ENCODE measurements at regions not wholly inside any gene's neighbourhood (a gene's known extent, or its start where the extent isn't known, plus 50 kb on each side); places are given as distances from the start of the nearest gene placed in this dataset.

- no peak overlapping the region for H3K4me3 ChIP-seq (ENCODE audit: low read length)
- H3K27ac ChIP-seq (ENCODE audit: low read length), result no peak overlapping the region
- no peaks in the 10 kb centered on the region for H3K36me3 ChIP-seq (ENCODE audit: control insufficient read depth, insufficient read depth, low read length)
- no peaks in the 10 kb centered on the region for H3K27me3 ChIP-seq (ENCODE audit: control insufficient read depth, insufficient read depth, low read length)
- H3K27ac Mint-ChIP-seq, result no peak overlapping the region
- H3K4me1 Mint-ChIP-seq, result no peaks in the 10 kb centered on the region
- no peak overlapping the region for H3K4me3 Mint-ChIP-seq
- ATAC-seq (no peak), DNase-seq (no peak)
- H3K4me1 ChIP-seq (ENCODE audit: control insufficient read depth, insufficient read depth, low read length), result no peaks in the 10 kb centered on the region
- no peaks in the 10 kb centered on the region for H3K9me3 ChIP-seq (ENCODE audit: control insufficient read depth, insufficient read depth, low read length)
- no CpG with 5 or more reads among the region's 1 CpG for WGBS (ENCODE audit: insufficient coverage)
- no peak for TF ChIP-seq CTCF (IDR thresholded peaks at IDR 0.05)
- H3K9me3 Mint-ChIP-seq, result peaks cover 3 to 7% of the 10 kb centered on the region in 2 donors
- intact Hi-C loops (cut with micrococcal nuclease), result no loop called here
- H3K27me3 Mint-ChIP-seq (ENCODE audit: low read depth in 2 of 2), result no peaks in the 10 kb centered on the region
- no peaks in the 10 kb centered on the region for H3K36me3 Mint-ChIP-seq
Measured at GRCh38 chr7:46071601-46072000, 150.5 kb upstream of the IGFBP3 start.

GRCh38 chr7:46071076-46071475 is 150.0 kb upstream of the IGFBP3 start:
- no peak overlapping the region for H3K4me3 Mint-ChIP-seq
- H3K27ac ChIP-seq (ENCODE audit: low read length), result no peak overlapping the region
- H3K27me3 Mint-ChIP-seq (ENCODE audit: low read depth in 2 of 2), result no peaks in the 10 kb centered on the region
- 87% methylated on average over 3 of the region's 3 CpGs for WGBS (ENCODE audit: insufficient coverage)
- H3K9me3 Mint-ChIP-seq, result peaks cover 0 to 4% of the 10 kb centered on the region in 2 donors
- H3K4me1 ChIP-seq (ENCODE audit: control insufficient read depth, insufficient read depth, low read length), result no peaks in the 10 kb centered on the region
- no peaks in the 10 kb centered on the region for H3K27me3 ChIP-seq (ENCODE audit: control insufficient read depth, insufficient read depth, low read length)
- H3K36me3 ChIP-seq (ENCODE audit: control insufficient read depth, insufficient read depth, low read length), result no peaks in the 10 kb centered on the region
- TF ChIP-seq CTCF (IDR thresholded peaks at IDR 0.05), result no peak
- no peak overlapping the region for H3K4me3 ChIP-seq (ENCODE audit: low read length)
- no peak overlapping the region for H3K27ac Mint-ChIP-seq
- ATAC-seq (no peak), DNase-seq (no peak)
- H3K9me3 ChIP-seq (ENCODE audit: control insufficient read depth, insufficient read depth, low read length), result no peaks in the 10 kb centered on the region
- no peaks in the 10 kb centered on the region for H3K4me1 Mint-ChIP-seq
- intact Hi-C loops (cut with micrococcal nuclease), result no loop called here
- H3K36me3 Mint-ChIP-seq, result no peaks in the 10 kb centered on the region

DNA sequence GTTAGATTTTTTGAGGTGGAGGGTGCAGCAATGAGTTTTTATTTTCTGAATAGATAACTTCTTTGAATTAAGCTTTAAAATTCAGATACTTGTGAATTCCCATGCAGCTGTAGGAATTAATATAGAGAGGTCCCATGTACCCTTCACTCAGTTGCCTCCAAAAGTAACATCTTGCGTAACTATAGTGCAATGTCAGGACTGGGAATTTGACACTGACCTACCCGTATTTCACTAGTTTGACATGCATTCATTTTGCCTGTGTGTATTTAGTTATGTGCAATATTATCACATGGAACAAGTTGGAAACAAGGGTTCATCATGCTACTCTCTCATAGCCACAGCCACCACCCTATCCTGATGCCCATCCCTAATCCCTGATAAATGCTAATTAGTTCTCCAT is 147.1 kb upstream of the IGFBP3 start:
- H3K27me3 ChIP-seq (ENCODE audit: control insufficient read depth, insufficient read depth, low read length), result no peaks in the 10 kb centered on the region
- no peak overlapping the region for H3K4me3 Mint-ChIP-seq
- H3K4me1 Mint-ChIP-seq, result no peaks in the 10 kb centered on the region
- WGBS (ENCODE audit: insufficient coverage), result 90% methylated on average over 2 of the region's 2 CpGs
- no peaks in the 10 kb centered on the region for H3K4me1 ChIP-seq (ENCODE audit: control insufficient read depth, insufficient read depth, low read length)
- H3K27ac ChIP-seq (ENCODE audit: low read length), result no peak overlapping the region
- H3K9me3 ChIP-seq (ENCODE audit: control insufficient read depth, insufficient read depth, low read length), result no peaks in the 10 kb centered on the region
- DNase-seq (no peak), ATAC-seq (no peak)
- no peak overlapping the region for H3K4me3 ChIP-seq (ENCODE audit: low read length)
- H3K27me3 Mint-ChIP-seq (ENCODE audit: low read depth in 2 of 2), result no peaks in the 10 kb centered on the region
- H3K27ac Mint-ChIP-seq, result no peak overlapping the region
- no peaks in the 10 kb centered on the region for H3K36me3 ChIP-seq (ENCODE audit: control insufficient read depth, insufficient read depth, low read length)
- peaks cover 0 to 4% of the 10 kb centered on the region in 2 donors for H3K9me3 Mint-ChIP-seq
- TF ChIP-seq CTCF (IDR thresholded peaks at IDR 0.05), result no peak
- no peaks in the 10 kb centered on the region for H3K36me3 Mint-ChIP-seq
- intact Hi-C loops (cut with micrococcal nuclease), result no loop called here

- WGBS (ENCODE audit: insufficient coverage), result 84% methylated on average over 6 of the region's 7 CpGs
- ATAC-seq (no peak), DNase-seq (no peak)
- Histone ChIP-seq H3K36me3 (ENCODE audit: control insufficient read depth, insufficient read depth, low read length) (no peaks in the 10 kb centered on the region), H3K9me3 (ENCODE audit: control insufficient read depth, insufficient read depth, low read length) (no peaks in the 10 kb centered on the region), H3K4me1 (ENCODE audit: control insufficient read depth, insufficient read depth, low read length) (no peaks in the 10 kb centered on the region), H3K27me3 (ENCODE audit: control insufficient read depth, insufficient read depth, low read length) (no peaks in the 10 kb centered on the region), H3K4me3 (ENCODE audit: low read length) (no peak overlapping the region), H3K27ac (ENCODE audit: low read length) (no peak overlapping the region)
- Mint-ChIP-seq H3K36me3 (no peaks in the 10 kb centered on the region), H3K27me3 (ENCODE audit: low read depth in 2 of 2) (no peaks in the 10 kb centered on the region), H3K9me3 (peaks cover 0 to 3% of the 10 kb centered on the region in 2 donors), H3K27ac (no peak overlapping the region), H3K4me1 (no peaks in the 10 kb centered on the region), H3K4me3 (no peak overlapping the region)
- intact Hi-C loops (cut with micrococcal nuclease), result no loop called here
- no peak for TF ChIP-seq CTCF (IDR thresholded peaks at IDR 0.05)
Measured at GRCh38 chr7:46059308-46060020, 138.4 kb upstream of the IGFBP3 start.

Measured in natural killer cell (primary cell).